KMS-11 (cell line): ENCODE measurements at regions not wholly inside any gene's neighbourhood (a gene's known extent, or its start where the extent isn't known, plus 50 kb on each side); places are given as distances from the start of the nearest gene placed in this dataset.

Experiments used
- H2AFZ ChIP-seq: fragments of 200-600 bp; sonication (generic); 2 replicates; pipeline ENCODE4 v1.6.1; 2016; ENCODE audit warnings: antibody characterized with exemption, mixed run types, low read depth
- H3K27ac ChIP-seq: fragments of 200-600 bp; sonication (generic); 2 replicates; pipeline ENCODE4 v1.6.1; 2016; ENCODE audit warnings: mild to moderate bottlenecking, mixed run types
- H3K27me3 ChIP-seq: fragments of 200-600 bp; sonication (generic); 2 replicates; pipeline ENCODE4 v1.6.1; 2017; ENCODE audit warnings: mild to moderate bottlenecking, low read depth, mixed run types, moderate library complexity; ENCODE audit not compliant: insufficient read depth
- H3K36me3 ChIP-seq: fragments of 200-600 bp; sonication (generic); 2 replicates; pipeline ENCODE4 v1.6.1; 2017; ENCODE audit warnings: mild to moderate bottlenecking, mixed run types; ENCODE audit not compliant: insufficient read depth
- H3K4me1 ChIP-seq: fragments of 200-600 bp; sonication (generic); 2 replicates; pipeline ENCODE4 v1.6.1; 2016; ENCODE audit warnings: mild to moderate bottlenecking, low read depth, mixed run types; ENCODE audit not compliant: poor library complexity, severe bottlenecking
- H3K4me2 ChIP-seq: fragments of 200-600 bp; sonication (generic); 2 replicates; pipeline ENCODE4 v1.7.0; 2016; ENCODE audit warnings: mild to moderate bottlenecking, mixed run types
- H3K4me3 ChIP-seq: fragments of 200-600 bp; sonication (generic); IDR thresholded peaks from 2 replicates; pipeline ENCODE4 v1.6.1; 2017; ENCODE audit warnings: low read depth, low read length, mixed read lengths; ENCODE audit not compliant: insufficient read depth
- H3K79me2 ChIP-seq: fragments of 200-600 bp; sonication (generic); 2 replicates; pipeline ENCODE4 v1.6.1; 2016; ENCODE audit warnings: low read depth, mixed run types; ENCODE audit not compliant: insufficient read depth
- H3K9ac ChIP-seq: fragments of 200-600 bp; sonication (generic); 2 replicates; pipeline ENCODE4 v1.6.1; 2016; ENCODE audit warnings: mild to moderate bottlenecking, mixed run types
- H4K20me1 ChIP-seq: fragments of 200-600 bp; sonication (generic); 2 replicates; pipeline ENCODE4 v1.6.1; 2016; ENCODE audit warnings: mild to moderate bottlenecking, mixed run types; ENCODE audit not compliant: insufficient read depth
- TF ChIP-seq, protein P1 (sequence below): fragments of 200-600 bp; sonication (generic); conservative IDR thresholded peaks from 2 replicates; pipeline ENCODE4 v1.6.1; 2017; ENCODE audit warnings: low read depth, mild to moderate bottlenecking, antibody characterized with exemption, low read length, moderate library complexity, mixed read lengths

- Histone ChIP-seq H3K4me2 (no peak overlapping the region), H3K27me3 (no peaks in the 10 kb centered on the region), H3K36me3 (no peaks in the 10 kb centered on the region), H3K4me3 (no peak overlapping the region), H3K4me1 (no peaks in the 10 kb centered on the region), H4K20me1 (no peaks in the 10 kb centered on the region), H3K27ac (no peak overlapping the region), H3K9ac (no peak overlapping the region), H3K79me2 (no peaks in the 10 kb centered on the region), H2AFZ (no peak overlapping the region)
- TF ChIP-seq, protein P1, sequence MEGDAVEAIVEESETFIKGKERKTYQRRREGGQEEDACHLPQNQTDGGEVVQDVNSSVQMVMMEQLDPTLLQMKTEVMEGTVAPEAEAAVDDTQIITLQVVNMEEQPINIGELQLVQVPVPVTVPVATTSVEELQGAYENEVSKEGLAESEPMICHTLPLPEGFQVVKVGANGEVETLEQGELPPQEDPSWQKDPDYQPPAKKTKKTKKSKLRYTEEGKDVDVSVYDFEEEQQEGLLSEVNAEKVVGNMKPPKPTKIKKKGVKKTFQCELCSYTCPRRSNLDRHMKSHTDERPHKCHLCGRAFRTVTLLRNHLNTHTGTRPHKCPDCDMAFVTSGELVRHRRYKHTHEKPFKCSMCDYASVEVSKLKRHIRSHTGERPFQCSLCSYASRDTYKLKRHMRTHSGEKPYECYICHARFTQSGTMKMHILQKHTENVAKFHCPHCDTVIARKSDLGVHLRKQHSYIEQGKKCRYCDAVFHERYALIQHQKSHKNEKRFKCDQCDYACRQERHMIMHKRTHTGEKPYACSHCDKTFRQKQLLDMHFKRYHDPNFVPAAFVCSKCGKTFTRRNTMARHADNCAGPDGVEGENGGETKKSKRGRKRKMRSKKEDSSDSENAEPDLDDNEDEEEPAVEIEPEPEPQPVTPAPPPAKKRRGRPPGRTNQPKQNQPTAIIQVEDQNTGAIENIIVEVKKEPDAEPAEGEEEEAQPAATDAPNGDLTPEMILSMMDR: no peak
Measured at GRCh38 chr3:194836661-194837060, 151.0 kb downstream of the FAM43A start.

- Histone ChIP-seq H3K4me3 (no peak overlapping the region), H3K79me2 (no peaks in the 10 kb centered on the region), H4K20me1 (no peaks in the 10 kb centered on the region), H3K27me3 (no peaks in the 10 kb centered on the region), H3K4me2 (no peak overlapping the region), H3K27ac (no peak overlapping the region), H3K36me3 (no peaks in the 10 kb centered on the region), H3K4me1 (no peaks in the 10 kb centered on the region), H3K9ac (no peak overlapping the region), H2AFZ (no peak overlapping the region)
- TF ChIP-seq, protein P1: no peak
Measured at GRCh38 chr3:194837457-194838127, 151.9 kb downstream of the FAM43A start.

GRCh38 chr3:194838236-194838635 is 152.6 kb downstream of the FAM43A start:
- H3K4me2 ChIP-seq: no peak overlapping the region
- no peak overlapping the region for H2AFZ ChIP-seq
- H4K20me1 ChIP-seq: no peaks in the 10 kb centered on the region
- H3K79me2 ChIP-seq: no peaks in the 10 kb centered on the region
- no peaks in the 10 kb centered on the region for H3K36me3 ChIP-seq
- no peak overlapping the region for H3K27ac ChIP-seq
- H3K4me3 ChIP-seq: no peak overlapping the region
- no peak overlapping the region for H3K9ac ChIP-seq
- no peaks in the 10 kb centered on the region for H3K4me1 ChIP-seq
- H3K27me3 ChIP-seq: no peaks in the 10 kb centered on the region
- TF ChIP-seq, protein P1: no peak

- Histone ChIP-seq H3K79me2 (no peaks in the 10 kb centered on the region), H4K20me1 (no peaks in the 10 kb centered on the region), H3K9ac (no peak overlapping the region), H3K36me3 (no peaks in the 10 kb centered on the region), H3K4me2 (no peak overlapping the region), H3K27me3 (no peaks in the 10 kb centered on the region), H3K4me1 (no peaks in the 10 kb centered on the region), H3K4me3 (no peak overlapping the region), H2AFZ (no peak overlapping the region), H3K27ac (no peak overlapping the region)
- TF ChIP-seq, protein P1: no peak
Measured at GRCh38 chr3:194840661-194841514, 155.2 kb downstream of the FAM43A start.
